ENCODE measurements at regions not wholly inside any gene's neighbourhood (a gene's known extent, or its start where the extent isn't known, plus 50 kb on each side); places are given as distances from the start of the nearest gene placed in this dataset.
"Not testable (repeated sequence)": the region's sequence is repeated elsewhere in the genome, so short reads cannot be mapped to it uniquely, and the experiment has no call there.

- no peak for DNase-seq
Measured at GRCh38 chr3:135560847-135561246, 404.7 kb upstream of the PPP2R3A start.

GRCh38 chr3:135564696-135565095 is 400.8 kb upstream of the PPP2R3A start:
- DNase-seq = no peak

GRCh38 chr3:135565546-135565945 is 400.0 kb upstream of the PPP2R3A start:
- no peak for DNase-seq

- no peak for DNase-seq
Measured at GRCh38 chr3:135567223-135567622, 398.3 kb upstream of the PPP2R3A start.

GRCh38 chr3:135576751-135577150 is 388.8 kb upstream of the PPP2R3A start:
- DNase-seq = no peak

- DNase-seq = no peak
Measured at GRCh38 chr3:135581806-135582205, 383.7 kb upstream of the PPP2R3A start.

GRCh38 chr3:135582800-135583199 is 382.7 kb upstream of the PPP2R3A start:
- DNase-seq = no peak

GRCh38 chr3:135596563-135596962 is 369.0 kb upstream of the PPP2R3A start:
- no peak for DNase-seq

GRCh38 chr3:135597855-135598254 is 367.7 kb upstream of the PPP2R3A start:
- DNase-seq = no peak

- no peak for DNase-seq
Measured at GRCh38 chr3:135598597-135598996, 366.9 kb upstream of the PPP2R3A start.

GRCh38 chr3:135604512-135604911 is 361.0 kb upstream of the PPP2R3A start:
- DNase-seq = not testable (repeated sequence)

- no peak for DNase-seq
Measured at GRCh38 chr3:135618123-135618522, 347.4 kb upstream of the PPP2R3A start.

GRCh38 chr3:135621184-135621920 is 344.2 kb upstream of the PPP2R3A start:
- DNase-seq = no peak

GRCh38 chr3:135622215-135622614 is 343.3 kb upstream of the PPP2R3A start:
- no peak for DNase-seq

GRCh38 chr3:135622656-135623055 is 342.9 kb upstream of the PPP2R3A start:
- no peak for DNase-seq

- no peak for DNase-seq
Measured at GRCh38 chr3:135623558-135623957, 342.0 kb upstream of the PPP2R3A start.

GRCh38 chr3:135627057-135627456 is 338.5 kb upstream of the PPP2R3A start:
- no peak for DNase-seq

GRCh38 chr3:135629701-135630408 is 335.7 kb upstream of the PPP2R3A start:
- DNase-seq = no peak

GRCh38 chr3:135632556-135633065 is 332.9 kb upstream of the PPP2R3A start:
- no peak for DNase-seq

GRCh38 chr3:135633078-135633477 is 332.4 kb upstream of the PPP2R3A start:
- DNase-seq = no peak

- DNase-seq = no peak
Measured at GRCh38 chr3:135636596-135636995, 328.9 kb upstream of the PPP2R3A start.

GRCh38 chr3:135637013-135637412 is 328.5 kb upstream of the PPP2R3A start:
- no peak for DNase-seq

- no peak for DNase-seq
Measured at GRCh38 chr3:135641761-135642160, 323.8 kb upstream of the PPP2R3A start.

- DNase-seq = no peak
Measured at GRCh38 chr3:135645541-135645940, 320.0 kb upstream of the PPP2R3A start.

Measured in NCI-H2107 (cell line).